T-helper 1 cell treated with Interleukin-12 subunit alpha and Interleukin-12 subunit beta and Interleukin-4 antibody, amounts not matched to agents 30 μg/mL and 1 μg/mL, for 36 hours (primary cell): ENCODE measurements at regions not wholly inside any gene's neighbourhood (a gene's known extent, or its start where the extent isn't known, plus 50 kb on each side); places are given as distances from the start of the nearest gene placed in this dataset.

Experiments used
- H3K27ac Mint-ChIP-seq: one replicate; pipeline ENCODE4 v1.8.0; 2021; ENCODE audit warnings: mild to moderate bottlenecking, mixed read lengths
- H3K27me3 Mint-ChIP-seq: one replicate; pipeline ENCODE4 v1.8.0; 2021; ENCODE audit warnings: low read depth, mixed read lengths
- H3K36me3 Mint-ChIP-seq: one replicate; pipeline ENCODE4 v1.8.0; 2021; ENCODE audit warnings: low read depth, mixed read lengths
- H3K4me1 Mint-ChIP-seq: one replicate; pipeline ENCODE4 v1.8.0; 2021; ENCODE audit warnings: low read depth, mixed read lengths
- H3K4me3 Mint-ChIP-seq: one replicate; pipeline ENCODE4 v1.8.0; 2021; ENCODE audit warnings: mild to moderate bottlenecking, moderate library complexity, mixed read lengths
- H3K9me3 Mint-ChIP-seq: one replicate; pipeline ENCODE4 v1.8.0; 2021; ENCODE audit warnings: mixed read lengths

GRCh38 chr5:124580925-124581737 is 165.3 kb downstream of the ZNF608 start:
- Mint-ChIP-seq H3K27ac (no peak overlapping the region), H3K36me3 (no peaks in the 10 kb centered on the region), H3K4me1 (peaks cover 8% of the 10 kb centered on the region), H3K4me3 (no peak overlapping the region), H3K27me3 (no peaks in the 10 kb centered on the region), H3K9me3 (no peaks in the 10 kb centered on the region)

DNA sequence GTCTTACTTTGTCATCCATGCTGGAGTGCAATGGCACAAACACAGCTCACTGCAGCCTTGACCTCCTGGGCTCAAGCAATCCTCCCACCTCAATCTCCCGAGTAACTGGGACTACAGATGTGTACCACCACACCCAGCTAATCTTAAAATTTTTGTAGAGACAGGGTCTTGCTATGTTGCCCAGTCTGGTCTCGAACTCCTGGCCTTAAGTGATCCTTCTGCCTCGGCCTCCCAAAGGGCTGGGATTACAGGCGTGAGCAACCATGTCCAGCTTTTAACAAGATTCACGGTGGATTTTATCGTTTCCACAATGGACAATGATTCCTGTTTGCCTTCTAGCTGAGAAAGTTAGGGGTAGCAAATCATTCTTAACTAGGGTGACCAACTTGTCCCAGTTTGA is 165.9 kb downstream of the ZNF608 start:
- Mint-ChIP-seq H3K4me3 (no peak overlapping the region), H3K27ac (no peak overlapping the region), H3K36me3 (no peaks in the 10 kb centered on the region), H3K4me1 (peaks cover 8% of the 10 kb centered on the region), H3K9me3 (no peaks in the 10 kb centered on the region), H3K27me3 (no peaks in the 10 kb centered on the region)

- H3K4me1 Mint-ChIP-seq = no peaks in the 10 kb centered on the region
- H3K36me3 Mint-ChIP-seq = no peaks in the 10 kb centered on the region
- H3K27me3 Mint-ChIP-seq = no peaks in the 10 kb centered on the region
- H3K27ac Mint-ChIP-seq = no peak overlapping the region
- H3K4me3 Mint-ChIP-seq = no peak overlapping the region
- no peaks in the 10 kb centered on the region for H3K9me3 Mint-ChIP-seq
These were observed 169.5 kb downstream of the ZNF608 start for GRCh38 chr5:124576848-124577409.

DNA sequence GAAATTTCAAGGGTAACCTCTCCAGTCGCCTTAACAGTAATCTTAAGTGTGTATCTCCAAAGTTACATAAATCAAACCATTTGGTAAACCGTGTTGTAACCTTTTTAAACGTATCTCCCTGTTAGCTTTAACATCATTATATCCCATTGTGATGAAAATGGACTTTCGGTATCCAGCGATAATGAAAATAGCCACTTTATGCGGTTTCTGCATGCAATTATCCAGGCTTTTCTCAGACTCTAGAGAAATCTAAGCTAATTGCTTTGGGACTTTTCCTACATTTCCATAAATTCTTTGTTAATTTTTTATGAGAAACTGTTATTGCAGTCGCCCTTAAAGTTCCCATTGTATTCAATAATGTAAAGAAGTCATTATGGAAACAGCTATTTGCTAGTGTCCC is 170.7 kb downstream of the ZNF608 start:
- no peaks in the 10 kb centered on the region for H3K36me3 Mint-ChIP-seq
- no peaks in the 10 kb centered on the region for H3K4me1 Mint-ChIP-seq
- H3K4me3 Mint-ChIP-seq = no peak overlapping the region
- no peaks in the 10 kb centered on the region for H3K9me3 Mint-ChIP-seq
- no peaks in the 10 kb centered on the region for H3K27me3 Mint-ChIP-seq
- H3K27ac Mint-ChIP-seq = no peak overlapping the region

DNA sequence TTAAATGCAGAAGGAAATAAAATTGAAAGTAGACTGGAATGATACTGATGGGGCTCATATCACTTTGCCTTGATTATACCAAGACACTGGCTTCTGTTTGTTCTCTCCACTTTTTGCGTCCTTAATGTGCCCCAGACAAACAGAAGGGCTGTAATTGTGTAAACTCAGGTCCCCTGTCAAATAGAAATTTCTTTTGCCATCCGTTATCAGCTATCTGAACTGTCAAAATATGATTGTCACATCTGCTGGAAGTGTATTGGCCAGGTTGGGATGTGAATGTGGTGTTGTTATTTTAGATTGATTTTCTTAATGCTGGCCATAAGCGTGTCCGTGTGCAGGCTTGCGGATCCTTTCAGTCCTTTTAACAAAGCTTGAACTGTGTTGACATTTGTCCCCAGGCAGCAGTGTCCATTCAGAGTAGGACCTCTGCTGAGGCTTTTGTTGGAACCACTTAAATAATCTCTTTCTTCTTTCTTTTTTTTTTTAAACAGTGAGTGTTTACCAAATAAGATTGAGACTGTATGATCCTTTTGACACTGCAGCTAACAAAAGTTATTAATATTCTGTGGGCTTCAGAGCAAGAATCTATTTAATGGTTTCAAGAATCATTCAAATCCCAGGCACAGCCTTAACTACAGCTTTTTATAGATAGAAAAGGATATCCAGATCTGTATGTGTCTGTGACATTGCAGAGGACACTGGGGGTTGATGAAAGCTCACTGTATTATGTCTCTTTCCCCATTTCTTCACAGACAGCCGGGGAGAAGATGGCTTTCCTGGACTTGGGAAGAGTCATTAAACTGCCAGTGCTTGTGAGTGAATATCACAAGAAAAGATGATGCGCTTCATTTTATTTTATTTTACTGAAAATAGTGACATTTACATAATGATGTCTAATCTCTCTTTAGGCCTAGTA is 171.7 kb downstream of the ZNF608 start:
- Mint-ChIP-seq H3K9me3 (no peaks in the 10 kb centered on the region), H3K4me3 (no peak overlapping the region), H3K36me3 (no peaks in the 10 kb centered on the region), H3K27ac (no peak overlapping the region), H3K4me1 (no peaks in the 10 kb centered on the region), H3K27me3 (no peaks in the 10 kb centered on the region)

DNA sequence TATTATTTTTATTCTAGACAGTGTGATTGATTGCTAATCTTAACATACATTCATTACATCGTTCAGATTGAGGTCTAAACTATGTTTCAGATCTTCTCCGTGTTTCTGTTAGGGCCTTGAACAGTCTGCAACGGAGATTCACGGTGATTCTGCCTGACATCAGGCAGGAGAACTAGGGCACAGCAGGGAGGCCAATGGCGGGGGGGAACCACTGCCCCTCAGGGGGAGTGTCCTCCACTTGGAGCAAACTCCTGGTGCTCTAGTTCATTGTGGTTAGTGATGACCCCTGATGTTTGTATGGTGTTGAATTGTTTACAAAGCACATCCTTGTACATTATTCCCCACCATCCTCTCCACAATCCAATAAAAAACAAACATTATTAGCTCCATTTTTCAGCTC is 173.5 kb downstream of the ZNF608 start:
- H3K4me1 Mint-ChIP-seq = no peaks in the 10 kb centered on the region
- H3K27me3 Mint-ChIP-seq = no peaks in the 10 kb centered on the region
- H3K9me3 Mint-ChIP-seq = no peaks in the 10 kb centered on the region
- no peaks in the 10 kb centered on the region for H3K36me3 Mint-ChIP-seq
- no peak overlapping the region for H3K4me3 Mint-ChIP-seq
- H3K27ac Mint-ChIP-seq = no peak overlapping the region

DNA sequence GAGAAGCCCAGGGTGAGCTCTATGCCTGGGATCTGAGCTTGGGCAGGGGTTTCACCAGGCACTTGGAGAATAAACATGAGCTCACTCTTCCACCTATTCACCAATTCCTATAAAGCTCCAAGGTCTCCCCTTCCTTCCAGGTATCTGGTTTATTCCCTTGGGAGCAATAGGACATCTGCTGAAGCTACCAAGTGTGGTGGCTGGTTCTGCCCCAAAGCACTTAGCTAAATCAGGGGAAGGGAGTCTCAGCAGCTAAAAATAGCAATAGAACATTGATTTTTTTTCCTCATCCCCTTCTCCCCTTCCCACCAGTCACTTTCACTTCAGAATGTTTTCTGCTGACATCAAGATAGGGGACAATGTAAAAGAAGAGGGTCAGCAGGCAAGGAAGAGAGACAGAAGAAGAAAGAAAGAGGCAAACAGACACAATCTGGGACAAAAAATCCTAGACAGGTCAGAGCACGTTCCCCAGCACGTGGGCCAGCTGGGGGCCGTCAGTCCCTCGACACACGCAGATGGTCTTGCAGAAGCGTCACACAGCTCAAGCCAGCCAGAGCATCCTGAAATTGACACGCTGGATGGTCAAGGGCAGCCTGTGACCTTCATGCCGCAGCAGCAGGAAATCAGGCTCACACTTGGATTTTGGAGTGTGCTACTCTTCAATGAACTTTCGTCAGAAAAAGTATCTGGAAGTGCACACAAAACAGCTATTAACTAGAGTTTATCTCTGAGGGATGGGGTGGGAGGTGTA is 176.0 kb downstream of the ZNF608 start:
- H3K36me3 Mint-ChIP-seq = no peaks in the 10 kb centered on the region
- H3K27me3 Mint-ChIP-seq = no peaks in the 10 kb centered on the region
- H3K4me1 Mint-ChIP-seq = no peaks in the 10 kb centered on the region
- H3K9me3 Mint-ChIP-seq = no peaks in the 10 kb centered on the region
- H3K27ac Mint-ChIP-seq = no peak overlapping the region
- H3K4me3 Mint-ChIP-seq = no peak overlapping the region

DNA sequence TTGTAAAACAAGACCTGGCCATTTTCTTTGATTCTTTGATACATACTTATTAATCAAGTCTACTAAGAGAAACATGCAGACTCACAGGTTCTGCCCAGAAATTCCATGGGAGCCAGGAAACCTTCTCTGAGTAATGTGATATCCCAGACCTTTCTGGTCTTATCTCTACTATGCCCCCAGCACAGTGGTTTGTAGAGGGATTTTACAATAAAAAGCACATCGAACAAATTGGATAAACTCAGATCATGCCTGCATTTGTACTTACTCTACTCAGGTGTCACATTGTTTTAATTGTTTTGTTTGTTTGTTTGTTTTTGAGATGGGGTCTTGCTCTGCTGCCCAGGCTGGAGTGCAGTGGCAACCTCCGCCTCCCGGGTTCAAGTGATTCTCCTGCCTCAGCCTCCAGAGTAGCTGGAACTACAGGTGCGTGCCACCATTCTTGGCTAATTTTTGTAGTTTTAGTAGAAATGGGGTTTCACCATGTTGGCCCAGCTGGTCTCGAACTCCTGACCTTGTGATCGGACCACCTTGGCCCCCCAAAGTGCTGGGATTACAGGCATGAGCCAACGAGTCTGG is 179.5 kb downstream of the ZNF608 start:
- H3K36me3 Mint-ChIP-seq = no peaks in the 10 kb centered on the region

DNA sequence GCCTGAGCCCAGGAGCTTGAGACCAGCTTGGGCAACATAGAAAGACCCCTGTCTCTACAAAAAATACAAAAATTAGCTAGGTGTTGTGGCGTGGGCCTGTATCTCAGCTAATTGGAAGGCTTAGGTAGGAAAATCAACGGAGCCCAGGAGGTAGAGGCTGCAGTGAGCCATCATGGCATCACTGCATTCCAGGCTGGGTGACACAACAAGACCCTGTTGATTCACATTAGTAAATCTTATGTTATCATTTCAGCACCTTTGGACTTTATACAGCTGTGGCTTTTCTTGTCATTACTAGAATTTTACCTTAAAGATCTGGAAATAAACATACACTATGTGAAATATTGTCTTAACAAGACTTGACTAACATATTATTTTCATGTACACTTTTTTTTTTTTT is 185.0 kb downstream of the ZNF608 start:
- H3K36me3 Mint-ChIP-seq = no peaks in the 10 kb centered on the region
- peaks cover 2% of the 10 kb centered on the region for H3K9me3 Mint-ChIP-seq
- H3K4me1 Mint-ChIP-seq = no peaks in the 10 kb centered on the region
- H3K4me3 Mint-ChIP-seq = no peak overlapping the region
- no peak overlapping the region for H3K27ac Mint-ChIP-seq
- no peaks in the 10 kb centered on the region for H3K27me3 Mint-ChIP-seq

More for the DNA sequence above, 179.5 kb downstream of the ZNF608 start:
- H3K4me3 Mint-ChIP-seq = no peak overlapping the region
- H3K9me3 Mint-ChIP-seq = no peaks in the 10 kb centered on the region
- no peak overlapping the region for H3K27ac Mint-ChIP-seq
- H3K4me1 Mint-ChIP-seq = no peaks in the 10 kb centered on the region
- no peaks in the 10 kb centered on the region for H3K27me3 Mint-ChIP-seq

DNA sequence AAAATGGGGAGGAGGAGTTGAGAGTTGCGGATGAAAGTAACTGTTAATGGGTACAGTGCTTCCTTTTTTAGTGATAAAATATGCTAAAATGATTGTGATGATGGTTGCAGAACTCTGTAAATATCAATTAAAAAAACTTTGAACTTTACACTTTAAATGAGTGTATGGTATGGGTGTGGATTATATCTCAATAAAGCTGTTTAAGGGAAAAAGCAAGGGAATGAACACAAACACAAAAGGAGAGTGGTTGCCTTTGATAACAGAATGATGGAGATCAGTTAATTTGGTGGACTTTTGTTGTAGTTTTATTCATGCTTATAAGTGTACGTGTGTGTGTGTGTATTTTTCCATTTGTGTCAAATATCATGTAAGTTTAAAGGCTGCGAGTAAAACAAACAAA is 186.1 kb downstream of the ZNF608 start:
- H3K4me3 Mint-ChIP-seq = no peak overlapping the region
- no peaks in the 10 kb centered on the region for H3K36me3 Mint-ChIP-seq
- H3K27ac Mint-ChIP-seq = no peak overlapping the region
- H3K27me3 Mint-ChIP-seq = no peaks in the 10 kb centered on the region
- no peaks in the 10 kb centered on the region for H3K4me1 Mint-ChIP-seq
- H3K9me3 Mint-ChIP-seq = peaks cover 3% of the 10 kb centered on the region

DNA sequence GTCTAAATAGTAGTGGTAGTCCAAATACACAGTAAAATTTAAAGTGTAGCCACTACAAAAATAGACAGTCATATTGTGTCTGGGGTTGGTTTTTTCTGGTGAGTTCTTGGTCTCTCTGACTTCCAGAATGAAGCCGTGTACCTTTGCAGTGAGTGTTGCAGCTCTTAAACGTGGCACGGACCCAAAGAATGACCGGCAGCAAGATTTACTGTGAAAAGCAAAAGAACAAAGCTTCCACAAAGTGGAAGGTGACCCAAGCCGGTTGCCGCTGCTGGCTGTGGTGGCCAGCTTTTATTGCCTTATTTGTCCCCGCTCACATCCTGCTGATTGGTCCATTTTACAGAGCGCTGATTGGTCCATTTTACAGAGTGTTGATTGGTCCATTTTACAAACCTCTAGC is 188.7 kb downstream of the ZNF608 start:
- no peak overlapping the region for H3K4me3 Mint-ChIP-seq
- H3K27me3 Mint-ChIP-seq = no peaks in the 10 kb centered on the region
- no peaks in the 10 kb centered on the region for H3K36me3 Mint-ChIP-seq
- no peaks in the 10 kb centered on the region for H3K4me1 Mint-ChIP-seq
- H3K9me3 Mint-ChIP-seq = peaks cover 3% of the 10 kb centered on the region
- H3K27ac Mint-ChIP-seq = no peak overlapping the region

- H3K27ac Mint-ChIP-seq = no peak overlapping the region
- H3K27me3 Mint-ChIP-seq = no peaks in the 10 kb centered on the region
- H3K4me1 Mint-ChIP-seq = no peaks in the 10 kb centered on the region
- peaks cover 3% of the 10 kb centered on the region for H3K9me3 Mint-ChIP-seq
- H3K4me3 Mint-ChIP-seq = no peak overlapping the region
- H3K36me3 Mint-ChIP-seq = no peaks in the 10 kb centered on the region
These were observed 191.5 kb downstream of the ZNF608 start for GRCh38 chr5:124554746-124555578.

GRCh38 chr5:124553911-124554310 is 192.5 kb downstream of the ZNF608 start:
- H3K27ac Mint-ChIP-seq = no peak overlapping the region
- no peaks in the 10 kb centered on the region for H3K4me1 Mint-ChIP-seq
- H3K9me3 Mint-ChIP-seq = peaks cover 3% of the 10 kb centered on the region
- H3K27me3 Mint-ChIP-seq = no peaks in the 10 kb centered on the region
- H3K36me3 Mint-ChIP-seq = no peaks in the 10 kb centered on the region
- no peak overlapping the region for H3K4me3 Mint-ChIP-seq
